GM23248 (cell line): ENCODE measurements at regions not wholly inside any gene's neighbourhood (a gene's known extent, or its start where the extent isn't known, plus 50 kb on each side); places are given as distances from the start of the nearest gene placed in this dataset.

Experiments used
- EZH2 ChIP-seq: fragments of 200-600 bp; sonication (generic); IDR thresholded peaks from 2 replicates; pipeline ENCODE4 v1.6.1; 2018; ENCODE audit warnings: antibody characterized with exemption, mild to moderate bottlenecking; ENCODE audit not compliant: insufficient read depth, poor library complexity, severe bottlenecking
- EZH2phosphoT487 ChIP-seq: fragments of 200-600 bp; sonication (generic); IDR thresholded peaks from 2 replicates; pipeline ENCODE4 v1.6.1; 2018; ENCODE audit warnings: antibody characterized with exemption, moderate library complexity, mild to moderate bottlenecking, low read depth; ENCODE audit not compliant: insufficient read depth

GRCh38 chr6:91509039-91509438 lies 922.2 kb upstream of the MAP3K7 start:
- no peak for TF ChIP-seq EZH2
- TF ChIP-seq EZH2phosphoT487 = no peak
